GM18519 (cell line): ENCODE measurements at regions not wholly inside any gene's neighbourhood (a gene's known extent, or its start where the extent isn't known, plus 50 kb on each side); places are given as distances from the start of the nearest gene placed in this dataset.
"Not testable (repeated sequence)": the region's sequence is repeated elsewhere in the genome, so short reads cannot be mapped to it uniquely, and the experiment has no call there.

ENCODE experiments used
- ATAC-seq: cut with Tn5 transposase; IDR thresholded peaks from one replicate; pipeline ENCODE4 v1.9.1; 2021; ENCODE audit warnings: mild to moderate bottlenecking, moderate library complexity; ENCODE audit not compliant: unreplicated experiment, low FRiP score

- ATAC-seq, result peak; percentile 74
These were observed 107.2 kb upstream of the LYZL2 start for GRCh38 chr10:30736685-30737232.

- ATAC-seq, result no peak
These were observed 105.3 kb upstream of the LYZL2 start for GRCh38 chr10:30734901-30735300.

DNA sequence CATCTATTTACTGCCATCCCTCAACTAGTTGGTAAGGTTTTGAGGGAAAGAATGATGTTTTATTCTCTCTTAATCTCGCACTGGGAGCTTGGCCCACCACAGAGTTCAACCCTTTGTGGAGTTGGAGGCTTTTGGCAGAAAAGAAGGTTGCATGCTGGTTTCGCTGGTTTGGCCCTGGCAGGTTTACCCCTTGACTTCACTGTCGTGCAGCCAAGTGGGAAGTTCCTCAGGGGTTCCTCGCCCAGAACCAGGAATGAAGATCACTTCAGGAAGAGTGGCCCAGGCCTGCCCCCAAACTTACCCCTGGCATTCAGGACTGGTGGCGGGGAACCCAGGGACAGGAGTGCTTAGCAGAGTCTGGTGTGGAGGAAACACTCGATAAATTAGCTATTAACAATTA lies 103.1 kb upstream of the LYZL2 start:
- ATAC-seq, result no peak

GRCh38 chr10:30731963-30732362 lies 102.4 kb upstream of the LYZL2 start:
- ATAC-seq, result no peak

- no peak for ATAC-seq
These were observed 100.8 kb upstream of the LYZL2 start for GRCh38 chr10:30730306-30730705.

- no peak for ATAC-seq
These were observed 99.2 kb upstream of the LYZL2 start for GRCh38 chr10:30728766-30729165.

DNA sequence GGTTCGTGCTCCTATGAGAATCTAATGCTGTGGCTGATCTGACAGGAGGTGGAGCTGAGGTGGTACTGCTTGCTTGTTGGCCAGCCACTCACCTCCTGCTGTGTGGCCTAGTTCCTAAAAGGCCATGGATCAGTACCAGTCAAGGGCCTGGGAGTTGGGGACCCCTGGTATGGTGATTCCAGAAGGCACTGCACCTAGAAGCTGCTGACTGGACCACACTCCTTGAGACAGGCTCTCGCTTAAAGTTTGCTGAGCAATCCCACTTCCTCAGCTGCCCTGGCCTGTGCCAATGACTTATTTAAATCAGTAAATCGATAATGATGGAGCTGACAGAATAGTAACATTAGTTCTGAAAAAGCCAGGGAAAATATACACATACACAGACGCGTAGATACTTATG lies 98.6 kb upstream of the LYZL2 start:
- no peak for ATAC-seq

- ATAC-seq, result no peak
These were observed 98.0 kb upstream of the LYZL2 start for GRCh38 chr10:30727524-30727923.

DNA sequence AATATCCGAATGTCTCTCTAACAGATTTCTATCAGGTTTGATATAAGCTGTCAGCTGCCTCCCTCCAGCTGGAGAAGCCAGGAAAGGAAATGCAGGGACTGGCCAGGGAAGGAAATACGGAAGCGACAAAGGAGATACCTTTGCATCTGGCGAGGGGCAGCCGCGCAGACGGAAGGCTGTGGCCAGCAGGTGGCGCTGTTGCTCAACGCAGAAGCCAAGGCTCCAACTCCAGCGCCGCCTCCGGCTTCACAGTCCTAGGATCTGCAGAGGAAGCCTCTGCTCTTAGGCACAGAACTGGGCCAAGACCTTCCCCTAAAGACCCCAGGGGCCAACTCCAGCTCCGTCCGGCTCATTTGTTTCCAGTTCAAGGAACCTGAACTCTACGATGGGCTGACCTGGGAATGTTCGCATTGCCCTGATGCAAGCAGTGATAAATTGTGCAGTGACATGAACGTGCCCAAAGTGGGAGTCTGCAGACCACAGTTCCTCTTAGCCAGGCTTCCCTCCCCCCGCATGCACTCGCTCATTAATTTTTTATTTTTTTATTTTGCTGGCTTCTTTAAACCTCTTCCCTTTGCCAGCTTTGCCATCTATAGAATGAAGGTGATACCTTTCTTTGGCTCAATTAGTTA lies 97.3 kb upstream of the LYZL2 start:
- peak; percentile 62 for ATAC-seq

- ATAC-seq, result no peak
These were observed 96.1 kb upstream of the LYZL2 start for GRCh38 chr10:30725661-30726060.

GRCh38 chr10:30724296-30724695 lies 94.7 kb upstream of the LYZL2 start:
- ATAC-seq, result no peak

DNA sequence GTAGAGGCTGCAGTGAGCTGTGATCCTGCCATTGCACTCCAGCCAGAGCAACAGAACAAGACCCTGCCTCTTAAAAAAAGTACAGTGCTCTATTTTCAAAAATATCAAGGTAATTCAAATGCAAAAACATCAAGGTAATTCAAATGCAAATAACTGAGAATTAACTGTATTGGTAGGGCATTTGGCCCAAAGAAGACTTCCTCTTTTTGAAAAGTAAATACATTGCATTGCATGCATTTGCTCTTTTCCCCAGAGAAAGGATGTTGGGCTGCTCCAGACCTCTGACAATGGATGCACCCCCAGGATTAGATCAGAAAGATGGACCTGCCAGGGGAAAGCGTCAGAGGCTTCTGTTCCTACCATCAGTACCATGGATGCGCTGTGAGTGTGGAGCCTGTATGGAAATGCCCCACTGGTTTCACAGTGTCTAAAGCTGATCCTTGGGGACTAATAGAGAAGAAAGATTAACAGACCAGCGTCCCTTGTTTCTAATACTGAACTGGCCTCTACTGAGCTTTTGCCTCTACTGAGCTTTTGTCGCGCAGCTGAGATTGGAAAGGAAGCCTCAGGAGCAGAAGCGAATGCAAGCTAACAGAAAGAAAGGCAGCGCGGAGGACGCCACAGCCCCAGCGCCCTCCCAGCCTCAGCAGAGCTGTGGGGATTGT lies 93.5 kb upstream of the LYZL2 start:
- ATAC-seq, result no peak

- ATAC-seq, result no peak
These were observed 90.3 kb upstream of the LYZL2 start for GRCh38 chr10:30719832-30720231.

DNA sequence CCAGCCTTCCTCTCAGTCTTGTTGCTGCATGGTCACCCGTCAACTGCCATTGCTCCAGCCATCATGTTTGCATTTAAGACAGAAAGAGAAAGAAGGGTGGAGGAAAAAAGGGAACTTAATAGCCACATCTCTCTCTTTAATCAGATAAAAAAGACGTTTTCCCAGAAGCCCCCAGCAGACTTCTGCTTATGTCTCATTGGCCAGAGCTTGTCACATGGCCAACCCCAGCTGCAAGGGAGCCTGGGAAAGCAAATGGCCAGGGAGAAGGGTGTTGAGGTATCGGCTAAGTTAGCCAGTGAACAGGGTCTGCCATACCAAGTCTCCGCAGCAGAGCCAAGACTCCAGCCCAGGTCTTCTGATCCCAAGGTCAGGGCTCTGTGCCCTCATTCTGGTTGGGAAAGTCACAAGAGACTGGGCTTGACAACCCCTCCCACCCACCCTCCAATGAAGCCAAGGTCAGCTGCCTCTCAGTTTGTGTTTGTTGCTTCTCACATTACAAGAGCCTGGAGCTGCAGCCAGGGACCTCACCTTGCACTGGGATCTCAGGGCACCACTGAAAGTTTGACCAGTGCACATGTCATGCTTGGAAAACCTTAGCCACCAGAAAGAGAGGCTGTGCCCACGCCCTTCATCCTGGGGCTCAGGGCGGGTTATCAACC lies 80.3 kb upstream of the LYZL2 start:
- no peak for ATAC-seq

DNA sequence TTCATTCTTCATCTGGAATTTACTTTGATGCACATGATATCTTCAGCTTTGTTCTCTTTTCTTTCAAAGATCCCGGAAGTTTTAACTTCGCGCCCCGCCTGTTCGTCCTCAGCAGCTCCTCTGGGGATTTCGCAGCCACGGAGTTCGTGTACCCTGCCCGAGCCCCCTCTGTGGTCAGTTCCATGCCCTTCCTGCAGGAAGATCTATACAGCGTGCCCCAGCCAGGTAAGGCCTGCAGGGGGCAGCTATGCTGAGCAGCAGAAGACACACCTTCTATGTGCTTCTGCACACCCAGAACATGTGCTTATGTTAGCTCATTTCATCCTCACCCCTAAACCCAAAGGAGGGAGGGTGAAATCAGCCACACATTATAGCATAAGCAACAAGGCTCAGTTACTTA lies 79.7 kb upstream of the LYZL2 start:
- ATAC-seq, result no peak

- ATAC-seq, result no peak
These were observed 78.7 kb upstream of the LYZL2 start for GRCh38 chr10:30708234-30708633.

DNA sequence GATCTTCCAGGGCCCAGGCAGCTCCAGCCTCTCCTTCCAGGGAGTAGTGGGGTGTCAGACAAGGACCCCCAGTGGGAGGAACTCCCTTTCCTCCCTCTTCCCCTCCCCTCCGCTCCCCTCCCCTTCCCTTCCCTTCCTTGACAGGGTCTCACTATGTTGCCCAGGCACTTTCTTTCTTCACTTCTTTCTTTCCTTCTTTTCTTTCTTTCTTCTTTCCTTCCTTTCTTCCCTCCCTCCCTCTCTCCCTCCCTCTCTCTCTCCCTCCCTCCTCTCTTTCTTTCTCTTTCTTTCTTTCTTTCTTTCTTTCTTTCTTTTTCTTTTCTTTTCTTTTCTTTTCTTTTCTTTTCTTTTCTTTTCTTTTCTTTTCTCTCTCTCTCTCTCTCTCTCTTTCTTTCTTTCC lies 76.6 kb upstream of the LYZL2 start:
- not testable (repeated sequence) for ATAC-seq

- no peak for ATAC-seq
These were observed 76.1 kb upstream of the LYZL2 start for GRCh38 chr10:30705625-30706149.

DNA sequence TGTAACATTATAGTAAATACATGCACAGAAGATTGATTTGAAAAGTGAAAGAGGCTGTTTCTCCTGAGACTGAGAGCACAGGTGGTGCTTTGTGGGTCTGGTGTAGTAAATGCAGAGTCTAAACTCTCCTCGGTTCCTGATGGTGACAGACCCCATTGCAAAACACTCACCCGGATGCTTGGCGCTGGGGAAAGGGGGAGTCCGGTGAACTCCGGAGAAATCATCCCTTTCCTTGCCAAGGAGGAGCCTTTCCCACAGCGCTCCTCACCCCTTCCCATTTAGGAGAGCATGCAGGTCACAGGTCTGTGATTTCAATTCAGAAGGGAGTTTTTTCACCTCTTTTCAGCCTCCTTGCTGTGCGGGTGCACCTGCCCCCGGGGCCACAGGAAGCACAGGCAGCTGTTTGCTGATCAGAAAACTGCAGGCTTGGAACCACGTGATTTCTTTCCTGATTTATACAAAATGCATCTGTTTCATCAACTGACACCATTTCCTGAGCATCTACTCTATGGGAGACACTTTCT lies 75.6 kb upstream of the LYZL2 start:
- no peak for ATAC-seq

DNA sequence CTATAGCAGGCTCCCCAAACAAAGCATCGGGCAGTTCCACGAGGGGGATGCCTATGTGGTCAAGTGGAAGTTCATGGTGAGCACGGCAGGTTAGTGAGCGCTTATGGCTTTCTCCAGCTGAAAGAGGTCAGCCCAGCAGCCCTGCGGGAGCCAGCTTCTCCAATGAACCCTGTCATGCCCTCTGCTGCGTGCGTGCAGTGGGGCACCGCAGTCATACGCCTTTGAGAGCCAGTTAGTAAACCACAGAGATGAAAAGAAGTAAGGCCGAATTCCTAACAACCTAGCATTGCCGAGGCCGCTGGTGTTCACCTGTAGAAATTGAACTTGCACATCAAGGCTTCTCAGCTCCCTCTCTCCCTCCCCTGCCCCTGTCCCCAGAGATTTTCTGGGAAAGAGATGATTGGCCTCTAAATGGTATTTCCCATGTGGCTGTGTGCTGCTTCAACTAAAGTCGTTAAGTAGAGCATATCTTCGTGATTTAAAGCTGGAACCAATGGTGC lies 75.1 kb upstream of the LYZL2 start:
- ATAC-seq, result not testable (repeated sequence)

- no peak for ATAC-seq
These were observed 74.6 kb upstream of the LYZL2 start for GRCh38 chr10:30704026-30704600.
